ENCODE measurements at regions not wholly inside any gene's neighbourhood (a gene's known extent, or its start where the extent isn't known, plus 50 kb on each side); places are given as distances from the start of the nearest gene placed in this dataset.
A peak's percentile ranks its signal among the peaks of the same experiment; 100 is the strongest.

DNA sequence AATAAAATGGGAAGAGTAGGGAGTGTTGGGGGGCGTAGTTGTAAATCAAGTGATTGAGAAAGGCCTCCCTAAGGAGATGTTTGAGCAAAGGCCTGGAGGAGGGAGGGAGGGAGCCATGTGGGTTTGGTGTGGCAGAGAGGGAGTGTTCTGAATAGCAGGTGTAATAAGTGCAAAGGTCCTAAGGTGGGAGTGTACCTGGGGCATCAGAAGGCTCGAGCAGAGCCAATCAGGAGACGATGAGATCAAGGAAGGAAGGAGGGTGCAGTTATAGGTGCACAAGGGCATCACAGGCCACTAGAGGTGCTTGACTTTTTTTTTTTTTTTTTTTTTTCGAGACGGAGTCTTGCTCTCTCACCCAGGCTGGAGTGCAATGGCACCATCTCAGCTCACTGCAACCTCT is 77.9 kb upstream of the PLXNC1 start:
- DNase-seq = no peak

DNA sequence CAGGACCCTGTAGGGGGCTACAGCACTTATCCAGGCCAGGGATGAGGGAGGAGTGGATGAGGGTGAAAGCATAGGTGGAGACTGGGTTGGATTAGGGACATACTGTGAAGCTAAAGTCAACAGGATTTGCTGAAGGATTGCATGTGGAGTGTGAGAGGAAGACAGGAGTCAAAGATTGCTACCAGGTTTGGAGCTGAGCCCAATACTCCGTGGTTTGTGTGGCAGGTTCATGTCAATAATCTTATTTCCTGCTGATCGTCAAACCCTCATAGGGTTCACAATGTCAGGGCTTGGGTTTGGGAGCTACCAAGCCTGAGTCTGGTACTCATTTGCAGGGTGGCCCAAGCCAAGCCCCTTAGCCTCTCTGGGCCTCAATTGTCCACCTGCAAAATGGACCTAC is 77.1 kb upstream of the PLXNC1 start:
- DNase-seq = no peak

DNA sequence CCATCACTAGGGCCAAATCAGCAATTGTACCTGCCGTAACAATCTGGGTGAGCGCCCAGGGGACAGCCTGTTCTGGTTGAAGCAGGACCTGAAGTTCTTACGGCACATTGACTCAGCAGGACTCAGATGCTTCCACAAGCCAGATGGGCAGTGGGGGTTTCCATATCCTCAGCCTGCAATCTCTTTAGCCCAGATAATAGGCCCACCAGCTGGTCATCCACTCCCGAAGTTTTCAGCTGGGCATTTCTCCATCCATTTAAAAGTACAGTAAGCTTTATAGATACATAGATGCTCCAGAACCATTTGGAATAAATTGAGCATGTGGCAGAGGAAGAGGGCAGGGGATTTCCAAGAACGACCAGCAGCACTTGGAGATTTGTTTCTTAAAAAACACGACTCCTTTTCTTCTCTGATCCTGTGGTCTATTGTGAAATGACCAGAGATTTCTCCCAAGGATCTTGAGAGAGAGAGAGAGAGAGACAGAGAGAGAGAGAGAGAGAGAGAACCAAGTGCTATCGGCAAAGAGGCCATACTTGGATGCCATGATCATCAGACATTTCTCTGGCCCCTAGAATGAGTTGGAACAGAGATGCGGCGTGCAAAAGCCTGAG is 74.8 kb upstream of the PLXNC1 start:
- no peak for DNase-seq

GRCh38 chr12:94074216-94074979 is 74.0 kb upstream of the PLXNC1 start:
- no peak for DNase-seq

- peak; percentile 10 to 13 for DNase-seq
Observed at GRCh38 chr12:94074980-94075629, 73.3 kb upstream of the PLXNC1 start.

- no peak for DNase-seq
Observed at GRCh38 chr12:94077209-94077608, 71.2 kb upstream of the PLXNC1 start.

DNA sequence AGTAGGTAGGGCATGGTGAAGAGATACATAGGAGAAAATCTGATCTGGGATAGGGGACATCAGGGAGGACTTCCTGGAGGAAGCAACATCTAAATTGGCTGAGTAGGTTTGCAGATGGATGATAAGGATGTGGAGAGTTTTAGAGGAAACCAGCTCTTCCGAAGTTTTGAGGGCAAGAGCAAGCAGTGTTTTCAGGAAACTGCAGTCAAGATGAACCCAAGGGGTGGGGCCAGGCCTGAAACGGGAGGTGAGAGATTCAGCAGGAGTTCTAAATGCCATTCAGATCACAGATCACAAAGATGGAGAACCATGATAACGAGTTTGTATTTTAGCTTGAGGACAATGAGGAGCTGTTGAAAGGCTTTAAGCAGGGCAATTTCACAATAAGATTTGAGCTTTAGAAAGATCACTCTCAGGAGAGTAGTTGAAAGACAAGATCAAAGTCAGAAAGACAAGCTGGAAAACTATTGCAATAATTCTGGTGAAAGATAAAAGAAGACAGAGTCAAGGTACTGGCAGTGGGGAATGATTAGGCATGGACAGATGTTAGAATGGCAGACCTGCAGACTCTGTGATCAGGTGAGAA is 70.1 kb upstream of the PLXNC1 start:
- no peak for DNase-seq

DNA sequence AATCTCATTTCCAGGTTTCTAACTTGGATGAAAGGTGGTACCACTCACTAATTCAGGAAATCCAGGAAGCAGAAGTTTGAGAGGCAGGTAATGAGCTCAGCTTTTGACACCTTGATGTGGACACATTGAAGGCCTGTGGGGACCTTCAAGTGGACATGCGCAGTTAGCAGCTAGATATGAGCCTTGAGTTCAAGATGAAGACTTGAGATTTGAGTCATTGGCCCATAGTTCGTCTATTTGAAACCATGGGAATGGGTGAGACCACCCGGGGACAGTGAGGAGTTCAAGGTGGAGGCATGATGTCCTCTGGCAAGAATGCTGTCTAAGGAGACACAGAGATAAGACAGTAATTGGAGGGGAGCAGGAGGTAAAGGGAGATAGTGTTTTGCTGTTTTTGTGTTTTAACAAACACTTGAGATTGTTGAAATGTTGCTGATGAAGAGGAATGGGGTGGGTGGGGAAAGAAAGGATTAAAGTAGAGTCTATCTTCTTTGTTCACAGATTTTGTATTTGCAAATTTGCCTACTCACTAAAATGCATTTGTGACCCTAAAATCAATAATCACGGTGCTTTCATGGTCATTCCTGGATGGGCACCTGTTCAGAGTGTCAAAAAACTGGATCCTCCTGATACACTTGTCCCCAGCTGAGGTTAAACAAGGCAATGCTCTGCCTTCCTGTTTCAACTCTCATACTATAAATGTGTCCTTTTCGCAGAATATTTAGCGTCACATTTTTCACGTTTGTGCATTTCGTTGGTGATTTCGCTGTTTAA is 69.5 kb upstream of the PLXNC1 start:
- no peak for DNase-seq

DNA sequence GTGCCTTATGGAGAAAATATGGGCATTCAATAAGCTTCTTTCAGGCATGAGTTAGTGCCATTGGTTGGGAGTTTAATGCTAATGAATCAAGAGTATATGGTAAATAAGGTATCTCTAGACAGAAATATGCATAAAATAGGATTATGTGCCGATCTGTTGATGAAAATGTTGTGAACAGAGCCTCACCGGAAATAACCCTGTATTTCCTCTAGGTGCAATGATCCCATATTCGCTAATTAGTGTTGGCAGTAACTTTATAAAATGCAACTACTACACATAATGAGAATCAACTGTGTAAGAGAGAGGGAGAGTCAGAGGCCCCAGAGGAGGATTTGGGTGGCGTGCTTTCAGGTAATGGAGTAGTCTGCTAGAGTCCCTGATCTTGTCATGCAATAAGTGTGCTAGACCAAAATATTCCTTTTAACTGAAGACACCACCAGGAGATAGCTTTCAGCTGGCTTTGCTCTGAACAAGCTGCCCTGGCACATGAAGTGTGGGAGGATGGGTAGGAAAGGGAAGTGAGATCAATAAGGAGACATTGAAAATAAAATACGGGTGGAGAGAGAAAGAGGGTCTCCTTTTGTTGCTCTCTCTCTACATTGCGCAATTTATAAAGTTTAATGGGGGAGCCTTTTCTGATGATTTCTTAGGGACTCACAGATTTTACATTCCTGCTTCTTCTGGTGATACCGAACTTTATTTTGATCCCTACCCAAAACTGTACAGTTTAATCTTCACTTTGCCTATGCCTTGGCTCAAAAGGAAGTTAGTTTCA is 68.6 kb upstream of the PLXNC1 start:
- DNase-seq = no peak

DNA sequence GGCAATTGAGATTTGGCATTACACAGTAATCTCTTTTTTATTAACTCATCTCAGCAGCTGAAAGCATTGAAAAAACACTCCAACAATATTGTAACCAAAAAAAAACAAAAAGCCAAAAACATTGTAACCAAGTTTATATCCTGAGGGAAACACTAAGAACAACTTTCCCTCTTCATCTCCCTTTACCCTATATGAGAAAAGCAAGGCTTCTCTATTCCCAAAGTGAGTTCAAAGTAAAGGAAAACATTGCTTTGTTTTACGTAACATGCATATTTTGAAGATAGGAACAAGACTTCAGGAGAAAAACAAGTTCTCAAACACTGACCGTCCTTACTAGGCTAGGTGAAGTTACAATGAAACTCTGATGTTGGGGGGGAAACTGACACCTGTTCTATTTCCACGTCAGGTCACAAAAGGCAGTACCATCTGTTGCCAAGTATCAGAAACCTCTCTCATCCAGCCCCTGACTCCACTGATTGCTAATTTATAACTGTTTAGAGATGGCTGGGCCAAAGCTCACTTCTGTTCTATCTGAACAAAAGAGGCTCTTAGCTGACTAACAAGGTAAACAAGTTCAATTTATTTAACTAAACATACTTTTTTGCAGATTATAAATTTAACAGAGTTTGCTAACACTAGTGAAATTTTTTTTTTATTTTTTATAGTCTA is 67.9 kb upstream of the PLXNC1 start:
- DNase-seq = no peak

DNA sequence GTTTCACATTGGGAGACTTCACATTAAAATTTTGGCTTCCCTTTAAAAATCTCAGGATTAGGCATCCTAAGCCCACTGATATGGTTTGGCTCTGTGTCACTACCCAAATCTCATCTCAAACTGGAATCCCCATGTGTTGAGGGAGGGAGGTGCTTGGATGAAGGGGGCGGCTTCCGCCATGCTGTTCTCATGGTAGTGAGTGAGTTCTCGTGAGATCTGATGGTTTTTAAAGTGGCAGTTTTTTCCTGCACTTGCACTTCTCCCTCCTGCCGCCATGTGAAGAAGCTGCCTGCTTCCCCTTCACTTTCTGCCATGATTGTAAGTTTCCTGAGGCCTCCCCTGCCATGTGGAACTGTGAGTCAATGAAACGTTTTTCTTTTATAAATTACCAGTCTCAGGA is 65.7 kb upstream of the PLXNC1 start:
- DNase-seq = no peak

GRCh38 chr12:94089891-94090290 is 58.5 kb upstream of the PLXNC1 start:
- no peak for DNase-seq

GRCh38 chr12:94091624-94092023 is 56.8 kb upstream of the PLXNC1 start:
- DNase-seq = no peak

DNA sequence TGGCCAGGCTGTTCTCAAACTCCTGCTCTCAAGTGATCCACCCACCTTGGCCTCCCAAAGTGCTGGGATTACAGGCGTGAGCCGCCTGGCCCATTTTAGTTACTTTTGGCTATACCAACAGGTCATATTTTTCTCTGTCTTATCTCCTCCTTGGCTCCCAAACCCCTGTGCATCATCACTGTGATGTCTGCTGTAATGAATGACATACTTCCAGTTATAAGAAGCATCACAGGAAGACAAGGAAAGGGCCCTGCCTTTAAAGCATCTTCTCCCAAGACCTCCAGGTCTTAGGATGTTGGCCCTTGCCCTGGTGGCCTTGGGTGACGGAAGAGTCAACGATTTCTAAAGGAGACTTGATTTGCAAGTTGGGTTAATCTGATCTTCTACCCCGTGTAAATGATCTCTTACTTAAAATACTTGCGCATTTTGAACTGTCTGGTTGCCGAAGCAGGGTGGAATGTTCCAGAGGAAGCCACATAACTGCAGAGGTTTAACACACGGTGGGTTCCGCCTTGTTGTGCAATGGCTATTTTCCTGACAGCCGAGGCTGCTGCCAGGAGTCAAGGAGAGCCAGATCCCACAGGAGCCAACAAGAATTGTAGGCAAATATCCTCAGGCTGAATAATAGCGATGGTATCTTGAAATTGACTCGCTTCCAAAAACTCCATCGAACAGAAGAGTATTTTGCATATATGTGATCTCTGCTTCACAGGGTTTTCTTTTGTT is 55.7 kb upstream of the PLXNC1 start:
- no peak for DNase-seq

- DNase-seq = no peak
Observed at GRCh38 chr12:94094700-94095099, 53.7 kb upstream of the PLXNC1 start.

DNA sequence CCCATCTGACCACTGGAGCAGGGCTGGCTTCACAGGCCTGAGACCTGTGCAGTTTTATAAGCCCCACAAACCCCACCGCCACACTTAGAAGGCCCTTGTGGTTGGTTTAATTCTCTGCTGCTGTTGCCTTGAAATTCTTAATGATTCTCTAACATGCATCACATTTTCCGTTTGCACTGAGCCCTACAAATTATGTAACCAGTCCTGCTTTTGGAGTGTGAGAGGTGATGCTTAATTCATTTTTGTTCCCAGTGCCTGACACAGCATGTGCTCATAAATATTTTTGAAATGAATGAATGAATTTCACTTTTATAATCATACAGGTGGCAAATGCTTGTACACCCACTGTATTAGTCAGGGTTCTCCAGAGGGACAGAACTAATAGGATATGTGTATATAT is 52.8 kb upstream of the PLXNC1 start:
- DNase-seq = no peak

GRCh38 chr12:94098466-94098865 is 49.9 kb upstream of the PLXNC1 start:
- DNase-seq = no peak

All from CD4-positive, alpha-beta T cell treated with Interleukin-4 for 1 hour (primary cell).